ENCODE measurements at regions not wholly inside any gene's neighbourhood (a gene's known extent, or its start where the extent isn't known, plus 50 kb on each side); places are given as distances from the start of the nearest gene placed in this dataset.

GRCh38 chr2:181396256-181397123 lies 60.7 kb upstream of the ITGA4 start:
- DNase-seq = no peak

DNA sequence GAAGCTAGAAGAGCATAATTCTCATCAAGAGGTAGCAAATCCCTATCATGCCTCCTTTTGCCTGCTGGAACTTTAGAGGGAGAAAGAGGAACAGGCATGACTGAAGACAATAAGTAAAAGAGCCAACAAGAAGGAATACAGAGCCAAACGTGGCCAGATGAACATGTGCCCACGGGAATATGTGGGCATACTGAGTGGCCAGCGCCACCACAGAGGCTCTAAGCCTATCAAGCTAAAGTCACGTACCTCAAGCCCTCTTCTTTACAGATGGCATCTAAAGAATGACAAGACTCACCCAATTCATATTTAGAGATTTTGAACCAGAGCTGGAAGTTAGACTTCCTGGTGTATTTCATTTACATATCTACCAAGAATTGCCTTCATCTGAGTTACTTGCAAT lies 59.9 kb upstream of the ITGA4 start:
- no peak for DNase-seq

DNA sequence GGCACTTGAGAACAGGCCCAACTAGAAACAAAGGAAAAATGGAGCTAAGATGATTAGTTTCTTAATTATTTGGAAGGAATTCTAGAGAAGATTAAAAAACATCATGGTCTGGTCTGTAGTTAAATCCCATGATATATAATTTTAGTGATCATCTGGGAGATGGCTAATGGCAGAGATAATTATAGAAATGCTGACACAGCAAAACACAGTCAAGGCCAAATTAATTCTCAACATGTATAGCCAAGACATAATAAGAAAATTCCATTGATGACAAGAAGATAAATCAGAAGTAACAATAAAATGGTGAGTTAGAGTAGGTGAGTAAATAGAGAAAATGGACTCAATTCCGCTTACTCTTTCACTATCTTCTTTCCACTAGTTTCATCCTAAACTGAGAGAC lies 59.2 kb upstream of the ITGA4 start:
- no peak for DNase-seq

DNA sequence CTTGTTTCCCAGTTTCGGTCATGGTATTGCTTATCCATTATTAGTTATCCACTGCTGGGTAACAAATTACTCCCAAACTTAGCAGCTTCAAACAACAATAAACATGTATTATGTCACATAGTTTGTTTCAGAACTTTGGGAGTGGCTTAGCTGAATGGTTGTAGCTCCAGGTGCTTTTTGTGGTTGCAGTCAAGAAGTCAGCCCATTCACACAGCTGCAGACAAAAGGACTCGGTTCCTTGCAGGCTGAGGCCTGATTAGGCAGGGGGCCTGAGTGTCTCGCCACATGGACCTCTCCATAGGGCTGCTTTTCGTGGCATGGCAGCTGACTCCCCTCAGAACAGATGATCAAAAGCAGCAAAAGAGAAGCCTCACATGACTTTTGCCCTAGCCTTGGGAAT lies 58.2 kb upstream of the ITGA4 start:
- DNase-seq = no peak

DNA sequence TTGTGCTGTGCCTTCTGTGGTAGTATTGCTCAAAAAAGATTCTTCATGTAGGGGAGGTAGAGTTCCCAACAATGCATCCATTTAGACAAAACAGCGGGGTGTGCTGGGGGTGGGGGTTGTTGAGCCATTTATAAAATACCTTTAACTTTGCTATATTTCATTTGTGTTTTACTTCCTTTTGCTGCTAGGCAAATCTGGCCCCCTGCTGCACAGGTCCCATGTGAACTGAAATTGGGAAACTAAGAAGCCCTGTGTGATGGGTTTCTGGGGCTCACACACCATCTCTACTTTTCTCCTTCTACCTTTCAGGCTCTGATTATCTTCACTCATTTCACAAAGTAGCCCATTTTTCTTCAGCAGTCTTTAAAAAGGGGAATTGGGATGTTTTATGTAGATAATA lies 52.7 kb upstream of the ITGA4 start:
- no peak for DNase-seq

- DNase-seq = no peak
Measured at GRCh38 chr2:181407171-181407570, 50.0 kb upstream of the ITGA4 start.

Data from T-helper 9 cell (primary cell).